Hepatocyte (in vitro differentiated cells): ENCODE measurements at regions not wholly inside any gene's neighbourhood (a gene's known extent, or its start where the extent isn't known, plus 50 kb on each side); places are given as distances from the start of the nearest gene placed in this dataset.
A peak's percentile ranks its signal among the peaks of the same experiment; 100 is the strongest.

ENCODE experiments used
- DNase-seq: peaks from one replicate; pipeline ENCODE4 v3.0.0-alpha.2; 2016; ENCODE audit warnings: low spot score
- H2AFZ ChIP-seq: fragments of 200-600 bp; sonication (generic); 2 replicates; pipeline ENCODE4 v1.6.0; 2016; ENCODE audit warnings: antibody characterized with exemption, mild to moderate bottlenecking
- H3K27ac ChIP-seq: fragments of 200-600 bp; sonication (generic); 2 replicates; pipeline ENCODE4 v1.5.1; 2016; ENCODE audit warnings: mild to moderate bottlenecking
- H3K27me3 ChIP-seq: fragments of 200-600 bp; sonication (generic); 2 replicates; pipeline ENCODE4 v1.6.1; 2016
- H3K36me3 ChIP-seq: fragments of 200-600 bp; sonication (generic); replicated peaks from 2 replicates; pipeline ENCODE4 v1.5.1; 2016; ENCODE audit warnings: low read depth; ENCODE audit not compliant: insufficient read depth
- H3K4me1 ChIP-seq: fragments of 200-600 bp; sonication (generic); 2 replicates; pipeline ENCODE4 v1.5.1; 2016; ENCODE audit warnings: mild to moderate bottlenecking, moderate library complexity; ENCODE audit not compliant: insufficient read depth
- H3K4me2 ChIP-seq: fragments of 200-600 bp; sonication (generic); 2 replicates; pipeline ENCODE4 v1.6.0; 2016
- H3K4me3 ChIP-seq: fragments of 200-600 bp; sonication (generic); 2 replicates; pipeline ENCODE4 v1.5.1; 2016; ENCODE audit warnings: mild to moderate bottlenecking
- H3K79me2 ChIP-seq: fragments of 200-600 bp; sonication (generic); 2 replicates; pipeline ENCODE4 v1.6.0; 2017; ENCODE audit warnings: mild to moderate bottlenecking
- H3K9me2 ChIP-seq: fragments of 200-600 bp; sonication (generic); replicated peaks from 2 replicates; pipeline ENCODE4 v1.6.0; 2017; ENCODE audit warnings: mild to moderate bottlenecking; ENCODE audit not compliant: insufficient read depth
- H3K9me3 ChIP-seq: fragments of 200-600 bp; sonication (generic); 2 replicates; pipeline ENCODE4 v1.5.1; 2016; ENCODE audit warnings: low read depth, mild to moderate bottlenecking
- H4K20me1 ChIP-seq: fragments of 200-600 bp; sonication (generic); 2 replicates; pipeline ENCODE4 v1.6.0; 2016; ENCODE audit warnings: mild to moderate bottlenecking; ENCODE audit not compliant: insufficient read depth, poor library complexity, severe bottlenecking
- CTCF ChIP-seq: fragments of 200-600 bp; sonication (generic); IDR thresholded peaks from 2 replicates; pipeline ENCODE4 v1.5.1; 2016; ENCODE audit warnings: antibody characterized with exemption, mild to moderate bottlenecking; ENCODE audit not compliant: poor library complexity
- EZH2 ChIP-seq: fragments of 200-600 bp; sonication (generic); IDR thresholded peaks from 2 replicates; pipeline ENCODE4 v1.6.1; 2016; ENCODE audit warnings: antibody characterized with exemption, mild to moderate bottlenecking, borderline replicate concordance
- EZH2phosphoT487 ChIP-seq: fragments of 200-600 bp; sonication (generic); IDR thresholded peaks from one replicate; pipeline ENCODE4 v1.6.1; 2018; ENCODE audit warnings: antibody characterized with exemption, mild to moderate bottlenecking, low read depth, moderate library complexity; ENCODE audit not compliant: unreplicated experiment, severe bottlenecking
- WGBS: methylation state at CpG from one replicate; pipeline ENCODE4 v1.1.6; 2016; ENCODE audit warnings: low lambda C conversion rate; ENCODE audit errors: missing lambda C conversion rate; 5-methylcytosine and 5-hydroxymethylcytosine counted together

GRCh38 chr2:23065210-23065609 lies 319.8 kb upstream of the KLHL29 start:
- WGBS: 96% methylated on average over 4 of the region's 4 CpGs
- Histone ChIP-seq H3K9me2 (no peaks in the 10 kb centered on the region), H3K4me2 (no peak overlapping the region), H2AFZ (no peak overlapping the region), H3K79me2 (no peaks in the 10 kb centered on the region), H3K9me3 (no peaks in the 10 kb centered on the region), H3K27ac (no peak overlapping the region), H3K4me3 (no peak overlapping the region), H3K4me1 (peaks cover 8% of the 10 kb centered on the region), H3K36me3 (no peaks in the 10 kb centered on the region), H3K27me3 (no peaks in the 10 kb centered on the region), H4K20me1 (no peaks in the 10 kb centered on the region)
- no peak for DNase-seq
- no peak for TF ChIP-seq EZH2phosphoT487
- no peak for TF ChIP-seq CTCF
- no peak for TF ChIP-seq EZH2

- no peak overlapping the region for H2AFZ ChIP-seq
- TF ChIP-seq CTCF: no peak
- no peak for TF ChIP-seq EZH2phosphoT487
- TF ChIP-seq EZH2: no peak
- H3K27me3 ChIP-seq: no peaks in the 10 kb centered on the region
- H3K9me2 ChIP-seq: no peaks in the 10 kb centered on the region
- no peak for DNase-seq
- H3K4me3 ChIP-seq: no peak overlapping the region
- H3K79me2 ChIP-seq: no peaks in the 10 kb centered on the region
- no peaks in the 10 kb centered on the region for H3K9me3 ChIP-seq
- peaks cover 8% of the 10 kb centered on the region for H3K4me1 ChIP-seq
- 78% methylated on average over 8 of the region's 8 CpGs for WGBS
- no peaks in the 10 kb centered on the region for H3K36me3 ChIP-seq
- H3K27ac ChIP-seq: no peak overlapping the region
- no peaks in the 10 kb centered on the region for H4K20me1 ChIP-seq
- H3K4me2 ChIP-seq: no peak overlapping the region
These were observed 319.0 kb upstream of the KLHL29 start for GRCh38 chr2:23065936-23066335.

GRCh38 chr2:23066686-23067085 lies 318.3 kb upstream of the KLHL29 start:
- no peak for TF ChIP-seq CTCF
- no peak for TF ChIP-seq EZH2phosphoT487
- no peak for TF ChIP-seq EZH2
- H3K4me3 ChIP-seq: no peak overlapping the region
- no peak overlapping the region for H3K27ac ChIP-seq
- no peaks in the 10 kb centered on the region for H3K36me3 ChIP-seq
- H3K9me2 ChIP-seq: no peaks in the 10 kb centered on the region
- no peaks in the 10 kb centered on the region for H4K20me1 ChIP-seq
- no peaks in the 10 kb centered on the region for H3K27me3 ChIP-seq
- 51% methylated on average over 3 of the region's 3 CpGs for WGBS
- no peaks in the 10 kb centered on the region for H3K79me2 ChIP-seq
- H3K4me2 ChIP-seq: no peak overlapping the region
- peaks cover 8% of the 10 kb centered on the region for H3K4me1 ChIP-seq
- no peak overlapping the region for H2AFZ ChIP-seq
- no peak for DNase-seq
- H3K9me3 ChIP-seq: no peaks in the 10 kb centered on the region

GRCh38 chr2:23069156-23069555 lies 315.8 kb upstream of the KLHL29 start:
- H3K79me2 ChIP-seq: no peaks in the 10 kb centered on the region
- no peak overlapping the region for H3K4me2 ChIP-seq
- peak; percentile 35 for DNase-seq
- peak overlapping the region; percentile 38 for H3K27ac ChIP-seq
- TF ChIP-seq CTCF (no peak), EZH2phosphoT487 (no peak), EZH2 (no peak)
- no peak overlapping the region for H2AFZ ChIP-seq
- peaks cover 14% of the 10 kb centered on the region for H3K4me1 ChIP-seq
- H3K9me3 ChIP-seq: no peaks in the 10 kb centered on the region
- H3K4me3 ChIP-seq: no peak overlapping the region
- H3K27me3 ChIP-seq: no peaks in the 10 kb centered on the region
- no peaks in the 10 kb centered on the region for H3K36me3 ChIP-seq
- H4K20me1 ChIP-seq: no peaks in the 10 kb centered on the region
- 83% methylated on average over 3 of the region's 3 CpGs for WGBS
- no peaks in the 10 kb centered on the region for H3K9me2 ChIP-seq
